Right cardiac atrium (tissue), 5 donors: ENCODE measurements at regions not wholly inside any gene's neighbourhood (a gene's known extent, or its start where the extent isn't known, plus 50 kb on each side); places are given as distances from the start of the nearest gene placed in this dataset.

ENCODE experiments used
- ATAC-seq, 2 donors: fragments of 200-7000 bp; cut with Tn5 transposase; one replicate each; pipeline versions ENCODE4 v1.8.0 to v1.9.1; 2020; ENCODE audit warnings: moderate library complexity in 2 of 2, mild to moderate bottlenecking in 1 of 2
- DNase-seq, 3 donors: peaks; one replicate each; pipeline ENCODE4 v3.0.0-alpha.2; 2020
- H3K27ac ChIP-seq: one replicate; pipeline ENCODE4 v1.5.1; 2013; ENCODE audit warnings: mild to moderate bottlenecking, low read length, control low read depth, moderate library complexity
- H3K27me3 ChIP-seq: one replicate; pipeline ENCODE4 v1.6.1; 2013; ENCODE audit not compliant: control insufficient read depth, insufficient read depth
- H3K4me1 ChIP-seq: one replicate; pipeline ENCODE4 v1.6.1; 2013; ENCODE audit warnings: low read length; ENCODE audit not compliant: control insufficient read depth, insufficient read depth
- H3K4me3 ChIP-seq: one replicate; pipeline ENCODE4 v1.5.1; 2013; ENCODE audit warnings: low read length, control low read depth
- H3K9me3 ChIP-seq: one replicate; pipeline ENCODE4 v1.6.1; 2013; ENCODE audit warnings: low read length; ENCODE audit not compliant: control insufficient read depth
- WGBS: extraction: QIAGEN DNeasy Blood & Tissue Kit; methylation state at CpG from one replicate; pipeline ENCODE4 v1.1.7; 2013; 5-methylcytosine and 5-hydroxymethylcytosine counted together
- intact Hi-C, 4 donors: fragments of 100-400 bp; cut with DNase I; formaldehyde crosslinking; loops; one replicate each; pipeline versions ENCODE4 v1.11.0 to v1.14.0; 2022 to 2023
- donor health status: healthy with polysubstance abuse.
- donor health status: DM: no; HTN: yes; CAD: no.
- donor health status: DM: no; HTN: no; CAD: no.
- donor health status: DM: no; HTN: yes; CAD: no; lungs with severe emphysema.
- donor health status: DM: yes; HTN: yes; CAD: no.

DNA sequence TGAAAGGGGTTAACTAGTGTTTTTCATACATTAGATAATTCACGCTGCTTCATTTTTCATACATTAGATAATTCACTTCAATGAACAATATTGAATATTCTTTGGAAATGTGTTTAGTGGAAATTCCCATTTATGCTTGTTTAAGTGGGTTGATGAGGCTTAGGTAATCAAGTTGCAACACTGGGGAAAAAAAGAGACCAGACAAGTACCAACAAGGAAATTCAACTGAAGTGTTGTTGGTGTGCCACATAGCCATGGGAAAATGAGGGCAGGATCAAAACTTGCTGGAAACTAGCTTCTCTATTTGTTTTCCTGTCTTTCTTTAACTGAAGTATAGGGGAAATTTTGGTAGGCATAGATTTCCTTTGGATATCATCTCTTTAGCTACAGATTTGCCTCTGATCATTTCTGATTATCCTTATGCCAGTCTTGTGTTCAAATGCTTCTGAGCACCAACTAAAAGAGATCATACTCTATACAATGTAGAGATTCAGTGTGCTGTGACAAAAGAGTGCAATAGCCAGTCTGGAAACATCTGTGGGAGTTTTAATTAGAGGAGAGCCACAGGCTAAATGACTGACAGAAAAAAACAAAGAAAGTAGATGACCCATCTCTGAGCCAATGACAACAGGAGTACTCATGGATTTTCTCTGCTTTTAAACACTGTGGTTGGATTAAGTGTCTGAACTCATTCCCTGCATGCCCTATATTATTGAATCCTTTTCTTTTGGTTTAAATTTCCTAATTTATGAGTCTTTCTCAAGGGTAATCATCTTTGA is 67.6 kb upstream of the CTSC start:
- H3K9me3 ChIP-seq: no peaks in the 10 kb centered on the region
- ATAC-seq (no peak), DNase-seq (no peak)
- no peak overlapping the region for H3K27ac ChIP-seq
- H3K4me1 ChIP-seq: peaks cover 2% of the 10 kb centered on the region
- 80% methylated on average over 1 of the region's 1 CpG for WGBS
- no peak overlapping the region for H3K4me3 ChIP-seq
- no peaks in the 10 kb centered on the region for H3K27me3 ChIP-seq
- intact Hi-C loops: no loop called here

DNA sequence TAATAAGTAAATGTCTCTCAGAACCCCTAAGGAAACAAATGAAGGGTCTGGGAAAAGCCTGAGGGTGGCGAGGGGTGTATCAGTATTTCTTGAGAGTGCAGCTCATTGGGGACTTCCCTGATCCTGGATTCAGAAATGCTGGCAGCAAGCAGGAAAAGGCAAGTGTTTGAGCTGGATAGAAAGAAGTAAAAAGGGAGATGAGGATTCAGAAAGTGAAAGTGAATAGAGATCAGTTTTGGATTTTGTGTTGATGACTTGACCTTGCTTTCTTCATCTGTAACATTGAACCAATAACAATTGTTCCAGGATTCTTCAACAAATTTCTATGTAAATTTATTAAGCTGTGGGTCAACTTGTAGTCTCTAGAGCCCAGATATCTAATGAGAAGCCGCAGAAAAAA is 66.9 kb upstream of the CTSC start:
- WGBS: 82% methylated on average over 2 of the region's 2 CpGs
- ATAC-seq (no peak), DNase-seq (no peak)
- H3K27me3 ChIP-seq: no peaks in the 10 kb centered on the region
- intact Hi-C loops: no loop called here
- H3K9me3 ChIP-seq: no peaks in the 10 kb centered on the region
- H3K27ac ChIP-seq: no peak overlapping the region
- H3K4me3 ChIP-seq: no peak overlapping the region
- peaks cover 2% of the 10 kb centered on the region for H3K4me1 ChIP-seq

DNA sequence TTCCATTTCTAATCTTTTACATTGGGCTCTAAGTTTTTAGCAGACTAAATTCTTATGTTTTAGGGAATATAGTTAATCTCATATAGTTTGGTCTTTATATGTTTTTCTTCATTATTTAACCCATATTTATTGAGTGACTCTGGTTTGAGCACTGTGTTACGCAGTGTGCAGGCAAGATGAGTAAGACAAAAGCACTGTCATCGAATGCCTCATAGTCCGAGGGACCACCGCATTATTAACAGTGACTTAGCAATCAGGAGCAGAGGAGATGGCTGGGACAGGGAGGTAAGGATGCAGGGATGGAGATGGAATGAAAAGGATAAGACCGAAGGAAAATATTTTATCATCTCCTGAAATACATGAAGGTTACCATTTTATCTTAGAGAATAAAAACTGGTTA is 65.2 kb upstream of the CTSC start:
- peaks cover 2% of the 10 kb centered on the region for H3K4me1 ChIP-seq
- no peak for ATAC-seq

DNA sequence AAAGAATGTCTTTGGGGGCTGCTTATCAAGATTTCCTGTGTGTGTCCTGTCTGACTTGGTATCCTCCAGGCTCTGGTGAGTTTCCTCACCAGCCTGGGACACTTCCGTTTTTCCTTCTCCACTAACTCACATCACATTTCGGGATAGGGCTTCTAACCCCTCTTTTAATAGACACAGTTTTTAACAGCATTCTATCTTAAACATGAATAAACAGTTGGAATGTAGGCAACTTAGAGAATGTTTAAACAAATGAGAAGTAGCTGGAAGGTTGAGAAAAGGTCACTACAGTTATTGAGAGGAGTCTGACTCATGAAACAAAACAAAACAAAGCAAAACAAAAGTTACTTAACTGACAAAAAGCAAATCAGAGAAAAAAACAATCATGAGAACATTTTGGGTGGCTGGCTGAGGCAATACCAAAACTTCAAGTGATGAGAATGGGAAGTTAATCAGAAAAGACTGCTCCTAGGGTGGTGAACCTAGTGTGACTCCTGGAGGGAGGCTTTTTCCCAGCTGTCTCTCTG is 64.7 kb upstream of the CTSC start:
- no peaks in the 10 kb centered on the region for H3K27me3 ChIP-seq
- H3K4me1 ChIP-seq: peaks cover 2% of the 10 kb centered on the region
- intact Hi-C loops: no loop called here
- H3K9me3 ChIP-seq: no peaks in the 10 kb centered on the region
- ATAC-seq: peak; percentile 22 to 62
- no peak overlapping the region for H3K27ac ChIP-seq
- no peak for DNase-seq
- WGBS: 43% methylated on average over 2 of the region's 2 CpGs
- no peak overlapping the region for H3K4me3 ChIP-seq

More for the DNA sequence above, 65.2 kb upstream of the CTSC start:
- Histone ChIP-seq H3K27ac (no peak overlapping the region), H3K9me3 (no peaks in the 10 kb centered on the region), H3K4me3 (no peak overlapping the region), H3K27me3 (no peaks in the 10 kb centered on the region)
- DNase-seq: no peak
- intact Hi-C loops: no loop called here
- 94% methylated on average over 5 of the region's 5 CpGs for WGBS

DNA sequence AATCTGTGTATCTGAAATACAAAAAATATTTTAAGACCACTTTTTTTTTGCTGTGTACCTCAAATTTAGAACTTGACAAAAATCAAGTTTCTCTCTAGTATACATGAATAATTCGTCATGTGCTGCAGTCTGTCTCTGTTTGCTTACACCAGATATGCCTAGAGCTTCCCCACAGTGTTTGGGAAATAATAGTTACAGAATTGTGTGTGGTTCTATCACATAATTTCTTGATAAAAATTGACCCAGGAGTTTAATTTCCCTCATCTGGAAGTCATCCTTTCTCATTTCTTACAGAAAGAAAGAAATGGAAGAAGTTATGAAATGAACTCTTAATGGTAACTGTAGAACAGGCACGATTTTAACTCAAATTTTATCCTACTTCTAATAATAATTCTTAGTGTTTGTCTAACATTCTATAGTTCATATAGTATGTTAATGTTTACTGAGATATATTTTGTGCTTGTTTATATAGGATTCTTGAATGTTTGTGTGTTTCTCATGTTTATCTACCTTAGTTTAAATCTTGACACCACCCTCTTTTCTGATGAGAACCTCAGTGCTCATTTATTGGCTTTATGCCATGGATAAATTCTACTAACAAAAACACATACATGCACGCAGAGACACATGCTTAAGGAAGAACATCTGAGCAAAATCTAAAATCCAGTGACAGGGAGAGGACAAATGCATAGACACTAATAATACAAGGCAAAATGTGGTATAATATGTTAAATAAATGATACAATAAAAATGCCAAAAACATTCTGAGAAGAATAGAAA is 61.4 kb upstream of the CTSC start:
- ATAC-seq: no peak
- no peak overlapping the region for H3K27ac ChIP-seq
- no peak for DNase-seq
- H3K9me3 ChIP-seq: no peaks in the 10 kb centered on the region
- 75% methylated on average over 3 of the region's 3 CpGs for WGBS
- intact Hi-C loops: no loop called here
- H3K27me3 ChIP-seq: no peaks in the 10 kb centered on the region
- H3K4me3 ChIP-seq: no peak overlapping the region
- peaks cover 2% of the 10 kb centered on the region for H3K4me1 ChIP-seq

DNA sequence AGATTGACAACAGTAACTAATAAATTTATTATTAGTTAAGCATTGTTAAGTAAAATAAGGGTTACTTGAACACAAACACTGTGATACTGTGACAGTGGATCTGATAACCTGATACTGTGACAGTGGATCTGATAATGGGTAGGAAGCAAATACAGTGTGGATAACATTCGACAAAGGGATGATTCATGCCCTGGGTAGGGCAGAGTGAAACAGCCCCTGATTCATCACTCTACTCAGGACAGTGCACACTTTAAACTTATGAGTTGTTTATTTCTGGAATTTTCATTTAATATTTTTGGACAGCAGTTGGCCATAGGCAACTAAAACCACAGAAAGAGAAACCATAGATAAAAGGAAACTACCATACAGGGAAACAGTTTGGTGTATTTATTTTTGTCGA is 60.8 kb upstream of the CTSC start:
- intact Hi-C loops: no loop called here
- Histone ChIP-seq H3K9me3 (no peaks in the 10 kb centered on the region), H3K27ac (no peak overlapping the region), H3K4me3 (no peak overlapping the region), H3K4me1 (peaks cover 2% of the 10 kb centered on the region), H3K27me3 (no peaks in the 10 kb centered on the region)
- DNase-seq (no peak), ATAC-seq (no peak)
- 28% methylated on average over 2 of the region's 2 CpGs for WGBS

DNA sequence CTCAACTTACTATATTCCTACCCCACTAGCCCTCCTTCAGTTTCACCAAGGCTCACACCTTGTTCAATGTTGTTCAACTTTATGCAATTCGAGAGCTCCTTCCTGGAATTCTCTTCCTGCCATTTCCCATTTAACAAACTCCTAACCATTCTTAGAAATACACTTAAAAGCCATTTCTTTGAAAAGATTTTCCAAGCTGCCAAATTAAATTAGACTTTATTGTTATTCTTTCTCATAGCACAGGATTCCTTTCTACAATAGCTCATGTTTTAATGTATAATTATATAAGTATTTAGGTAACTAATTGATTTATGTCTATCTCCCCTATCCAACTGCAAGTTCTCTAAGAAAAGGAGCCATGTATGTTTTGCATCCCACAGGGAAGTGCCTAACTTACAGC is 52.7 kb upstream of the CTSC start:
- H3K9me3 ChIP-seq: no peaks in the 10 kb centered on the region
- no peak overlapping the region for H3K4me3 ChIP-seq
- 74% methylated on average over 1 of the region's 1 CpG for WGBS
- intact Hi-C loops: no loop called here
- H3K27me3 ChIP-seq: no peaks in the 10 kb centered on the region
- ATAC-seq (no peak), DNase-seq (no peak)
- H3K4me1 ChIP-seq: no peaks in the 10 kb centered on the region
- no peak overlapping the region for H3K27ac ChIP-seq

DNA sequence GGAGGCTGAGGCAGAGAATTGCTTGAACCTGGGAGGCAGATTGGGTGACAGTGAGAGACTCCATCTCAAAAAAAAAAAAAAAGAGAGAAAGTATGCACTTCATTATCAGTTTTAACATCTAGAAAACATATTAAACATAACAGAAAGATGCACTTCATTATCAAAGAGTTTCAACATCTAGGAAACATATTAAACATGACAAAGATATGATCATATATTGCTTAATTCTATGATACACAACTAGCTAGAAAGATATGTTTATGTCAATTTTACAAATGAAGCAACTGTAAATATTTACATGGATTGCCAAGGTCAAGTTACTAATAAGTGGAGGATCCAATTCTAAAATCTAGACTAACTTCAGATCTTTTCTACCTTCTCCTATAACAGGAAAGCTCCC is 50.4 kb upstream of the CTSC start:
- H3K27ac ChIP-seq: no peak overlapping the region
- intact Hi-C loops: no loop called here
- ATAC-seq (no peak), DNase-seq (no peak)
- no peaks in the 10 kb centered on the region for H3K4me1 ChIP-seq
- no peak overlapping the region for H3K4me3 ChIP-seq
- H3K9me3 ChIP-seq: no peaks in the 10 kb centered on the region
- no peaks in the 10 kb centered on the region for H3K27me3 ChIP-seq
